Naive thymus-derived CD4-positive, alpha-beta T cell (primary cell): ENCODE measurements at regions not wholly inside any gene's neighbourhood (a gene's known extent, or its start where the extent isn't known, plus 50 kb on each side); places are given as distances from the start of the nearest gene placed in this dataset.

Experiments used
- ATAC-seq: fragments of 150-1000 bp; cut with Tn5 transposase; 2 replicates; pipeline ENCODE4 v1.10.0; 2021; ENCODE audit warnings: mild to moderate bottlenecking, moderate library complexity
- CTCF ChIA-PET: fragments of 350-600 bp; sonication (Branson Sonifier 250); formaldehyde crosslinking; loops from one replicate; lab custom pipeline; 2021; ENCODE audit warnings: antibody characterized with exemption; lab: Charles Lee
- POLR2A ChIA-PET: fragments of 350-600 bp; sonication (Branson Sonifier 250); formaldehyde crosslinking; loops from one replicate; lab custom pipeline; 2021; ENCODE audit warnings: antibody characterized with exemption, inconsistent platforms; lab: Charles Lee
- DNase-seq, 9 donors: peaks; one replicate each; pipeline versions ENCODE4 v3.0.0 to v3.0.0-alpha.2; 2020 to 2022; ENCODE audit warnings: mixed read lengths in 1 of 9
- H3K27ac ChIP-seq: one replicate; pipeline ENCODE4 v1.7.0; 2013; ENCODE audit warnings: mild to moderate bottlenecking, low read depth, low read length, moderate library complexity
- H3K27me3 ChIP-seq, 2 donors: one replicate each; pipeline ENCODE4 v1.7.0; 2013; ENCODE audit warnings: low read length in 2 of 2, mild to moderate bottlenecking in 2 of 2, moderate library complexity in 2 of 2; ENCODE audit not compliant: control insufficient read depth in 2 of 2, insufficient read depth in 2 of 2
- H3K36me3 ChIP-seq, 3 experiments: 1 replicate in 2 of 3; 2 replicates in 1 of 3; pipeline ENCODE4 v1.7.0; 2013; ENCODE audit warnings: low read length in 3 of 3, mild to moderate bottlenecking in 3 of 3, moderate library complexity in 1 of 3; ENCODE audit not compliant: insufficient read depth in 3 of 3, control insufficient read depth in 2 of 3
- H3K4me1 ChIP-seq, 2 donors: one replicate each; pipeline ENCODE4 v1.7.0; 2013; ENCODE audit warnings: low read length in 2 of 2, mild to moderate bottlenecking in 2 of 2, moderate library complexity in 1 of 2; ENCODE audit not compliant: control insufficient read depth in 2 of 2, insufficient read depth in 2 of 2
- H3K4me3 ChIP-seq: 2 replicates; pipeline ENCODE4 v1.7.0; 2013; ENCODE audit warnings: mild to moderate bottlenecking, low read length
- H3K9me3 ChIP-seq, 3 experiments: 1 replicate in 2 of 3; 2 replicates in 1 of 3; pipeline ENCODE4 v1.7.0; 2013; ENCODE audit warnings: low read length in 3 of 3; ENCODE audit not compliant: control insufficient read depth in 2 of 3
- H3K27ac Mint-ChIP-seq, 9 donors: one replicate each; pipeline ENCODE4 v1.8.0; 2020 to 2022; ENCODE audit warnings: mixed read lengths in 9 of 9, mild to moderate bottlenecking in 8 of 9, moderate library complexity in 5 of 9, inconsistent platforms in 2 of 9
- H3K27me3 Mint-ChIP-seq, 5 donors: one replicate each; pipeline ENCODE4 v1.8.0; 2021 to 2022; ENCODE audit warnings: mixed read lengths in 5 of 5, mild to moderate bottlenecking in 1 of 5
- H3K36me3 Mint-ChIP-seq, 5 donors: one replicate each; pipeline ENCODE4 v1.8.0; 2020 to 2022; ENCODE audit warnings: mixed read lengths in 5 of 5, mild to moderate bottlenecking in 3 of 5, inconsistent platforms in 1 of 5
- H3K4me1 Mint-ChIP-seq, 7 donors: one replicate each; pipeline ENCODE4 v1.8.0; 2020 to 2022; ENCODE audit warnings: mixed read lengths in 7 of 7, mild to moderate bottlenecking in 3 of 7, inconsistent platforms in 1 of 7
- H3K4me3 Mint-ChIP-seq, 10 donors: one replicate each; pipeline ENCODE4 v1.8.0; 2020 to 2022; ENCODE audit warnings: mild to moderate bottlenecking in 10 of 10, mixed read lengths in 10 of 10, moderate library complexity in 6 of 10, inconsistent platforms in 2 of 10
- H3K9me3 Mint-ChIP-seq, 11 donors: one replicate each; pipeline ENCODE4 v1.8.0; 2020 to 2022; ENCODE audit warnings: mixed read lengths in 11 of 11, mild to moderate bottlenecking in 4 of 11, inconsistent platforms in 1 of 11, moderate library complexity in 1 of 11
- intact Hi-C, 2 donors: fragments of 100-400 bp; cut with micrococcal nuclease; formaldehyde crosslinking; loops; one replicate each; pipeline ENCODE4 v1.15.1; 2023

DNA sequence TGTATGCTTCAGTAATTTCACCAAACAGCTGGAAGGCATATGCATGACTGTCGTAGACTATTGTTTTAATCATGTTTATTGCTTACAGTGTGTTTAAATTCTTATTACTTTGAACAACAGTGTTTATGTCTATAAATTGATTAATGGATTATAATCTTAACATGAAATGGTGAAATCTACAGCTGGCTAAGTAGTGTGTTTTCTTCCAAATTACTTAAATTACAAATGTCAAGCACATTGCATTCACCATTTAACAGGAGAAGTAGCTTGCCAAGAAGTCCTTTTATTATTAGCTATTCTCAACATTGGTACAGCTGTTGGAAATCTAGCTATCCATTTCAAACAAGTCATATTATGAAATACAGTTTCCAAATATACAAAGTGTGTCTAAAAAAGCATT, 849.3 kb upstream of the PCDH10 start:
- no peaks in the 10 kb centered on the region for H3K36me3 Mint-ChIP-seq
- peaks cover 0 to 3% (median 0%) of the 10 kb centered on the region in 7 donors for H3K4me1 Mint-ChIP-seq
- no peak for ATAC-seq
- intact Hi-C loops, result no loop called here
- Histone ChIP-seq H3K4me3 (no peak overlapping the region), H3K4me1 (no peaks in the 10 kb centered on the region), H3K27ac (no peak overlapping the region), H3K36me3 (no peaks in the 10 kb centered on the region), H3K9me3 (no peaks in the 10 kb centered on the region), H3K27me3 (no peaks in the 10 kb centered on the region)
- no peak overlapping the region for H3K4me3 Mint-ChIP-seq
- DNase-seq, result no peak
- peaks cover 0 to 7% (median 0%) of the 10 kb centered on the region in 11 donors for H3K9me3 Mint-ChIP-seq
- ChIA-PET CTCF (no interaction called here), POLR2A (no interaction called here)
- no peak overlapping the region for H3K27ac Mint-ChIP-seq
- H3K27me3 Mint-ChIP-seq, result no peaks in the 10 kb centered on the region

DNA sequence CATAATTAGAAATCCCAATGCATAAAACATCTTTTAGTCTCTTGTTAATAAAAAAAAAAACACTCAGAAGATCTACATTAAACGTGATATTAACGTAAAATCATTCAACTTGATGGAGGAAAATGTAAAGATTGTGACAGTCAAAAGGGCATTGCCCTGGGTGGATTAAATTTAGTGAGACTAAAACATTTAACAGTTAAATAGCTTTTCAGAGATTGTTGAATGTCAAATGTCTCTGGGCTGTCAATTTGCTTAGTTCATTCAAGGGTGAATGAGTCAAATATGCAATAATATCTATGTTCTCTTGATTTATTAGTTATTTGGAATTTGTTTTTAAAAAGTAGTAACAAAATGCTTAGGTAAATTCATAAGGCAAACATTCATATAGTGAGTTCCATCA, 836.6 kb upstream of the PCDH10 start:
- H3K27ac Mint-ChIP-seq, result no peak overlapping the region
- CTCF ChIA-PET, result no interaction called here
- no peaks in the 10 kb centered on the region for H3K36me3 ChIP-seq
- DNase-seq, result no peak
- no peak for ATAC-seq
- H3K27me3 ChIP-seq, result no peaks in the 10 kb centered on the region
- no peaks in the 10 kb centered on the region for H3K4me1 ChIP-seq
- H3K27ac ChIP-seq, result no peak overlapping the region
- H3K9me3 Mint-ChIP-seq, result peaks cover 0 to 7% (median 0%) of the 10 kb centered on the region in 11 donors
- POLR2A ChIA-PET, result no interaction called here
- no peaks in the 10 kb centered on the region for H3K9me3 ChIP-seq
- no peaks in the 10 kb centered on the region for H3K4me1 Mint-ChIP-seq
- no peaks in the 10 kb centered on the region for H3K27me3 Mint-ChIP-seq
- H3K36me3 Mint-ChIP-seq, result no peaks in the 10 kb centered on the region
- no peak overlapping the region for H3K4me3 Mint-ChIP-seq
- intact Hi-C loops, result no loop called here
- H3K4me3 ChIP-seq, result no peak overlapping the region

DNA sequence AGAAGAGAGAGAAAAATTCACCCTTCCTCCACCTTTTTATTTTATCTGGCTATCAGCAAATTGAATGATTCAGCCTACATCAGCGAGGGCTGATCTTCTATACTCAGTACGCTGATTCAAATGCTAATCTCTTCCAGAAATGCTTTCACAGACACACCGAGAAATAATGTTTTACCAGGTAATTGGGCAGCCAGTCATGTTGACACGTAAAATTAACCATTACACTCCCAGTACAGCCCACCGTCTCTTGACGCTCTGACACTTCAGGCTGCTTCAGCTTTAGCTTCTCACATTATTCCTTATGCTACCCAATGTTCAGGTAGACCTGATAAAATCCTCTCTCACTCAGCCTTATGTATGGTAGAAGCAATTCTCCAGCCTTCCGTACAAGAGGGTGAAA, 835.2 kb upstream of the PCDH10 start:
- Mint-ChIP-seq H3K27me3 (no peaks in the 10 kb centered on the region), H3K4me1 (no peaks in the 10 kb centered on the region), H3K36me3 (no peaks in the 10 kb centered on the region), H3K27ac (no peak overlapping the region), H3K4me3 (no peak overlapping the region), H3K9me3 (peaks cover 0 to 5% (median 0%) of the 10 kb centered on the region in 11 donors)
- ATAC-seq, result no peak
- H3K27ac ChIP-seq, result no peak overlapping the region
- ChIA-PET CTCF (no interaction called here), POLR2A (no interaction called here)
- no peaks in the 10 kb centered on the region for H3K4me1 ChIP-seq
- H3K4me3 ChIP-seq, result no peak overlapping the region
- H3K9me3 ChIP-seq, result no peaks in the 10 kb centered on the region
- H3K36me3 ChIP-seq, result no peaks in the 10 kb centered on the region
- H3K27me3 ChIP-seq, result no peaks in the 10 kb centered on the region
- no peak for DNase-seq
- intact Hi-C loops, result no loop called here

DNA sequence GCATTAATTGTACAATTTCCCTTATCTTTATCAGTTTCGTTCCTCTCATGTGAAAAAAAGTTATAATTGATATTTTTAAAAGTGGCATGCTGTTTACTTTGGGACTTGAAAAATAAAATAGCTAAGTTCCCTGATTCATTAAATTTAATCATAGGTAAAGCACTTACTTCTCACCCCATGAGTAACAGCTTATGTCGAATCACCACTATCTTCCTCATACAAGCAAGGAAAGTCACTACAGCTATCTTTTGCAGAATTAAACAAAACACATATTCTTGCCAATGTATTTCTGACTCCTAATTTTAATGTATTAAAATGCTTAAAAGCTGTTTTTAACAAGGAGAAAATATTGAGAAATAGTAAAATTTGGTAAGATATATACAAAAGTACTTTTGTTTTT, 832.4 kb upstream of the PCDH10 start:
- CTCF ChIA-PET, result interaction anchor here (0.5 kb wide), 1 partner anchor 47 kb away, joined by 4 read pairs; no protein-coding TSS in a partner anchor
- H3K4me1 Mint-ChIP-seq, result no peaks in the 10 kb centered on the region
- Histone ChIP-seq H3K4me3 (no peak overlapping the region), H3K27me3 (no peaks in the 10 kb centered on the region), H3K9me3 (no peaks in the 10 kb centered on the region), H3K4me1 (no peaks in the 10 kb centered on the region), H3K36me3 (no peaks in the 10 kb centered on the region), H3K27ac (no peak overlapping the region)
- POLR2A ChIA-PET, result no interaction called here
- no peak overlapping the region for H3K27ac Mint-ChIP-seq
- no peaks in the 10 kb centered on the region for H3K36me3 Mint-ChIP-seq
- DNase-seq (no peak), ATAC-seq (no peak)
- no peak overlapping the region for H3K4me3 Mint-ChIP-seq
- H3K9me3 Mint-ChIP-seq, result peaks cover 0 to 5% (median 2%) of the 10 kb centered on the region in 11 donors
- no peaks in the 10 kb centered on the region for H3K27me3 Mint-ChIP-seq
- intact Hi-C loops, result no loop called here

DNA sequence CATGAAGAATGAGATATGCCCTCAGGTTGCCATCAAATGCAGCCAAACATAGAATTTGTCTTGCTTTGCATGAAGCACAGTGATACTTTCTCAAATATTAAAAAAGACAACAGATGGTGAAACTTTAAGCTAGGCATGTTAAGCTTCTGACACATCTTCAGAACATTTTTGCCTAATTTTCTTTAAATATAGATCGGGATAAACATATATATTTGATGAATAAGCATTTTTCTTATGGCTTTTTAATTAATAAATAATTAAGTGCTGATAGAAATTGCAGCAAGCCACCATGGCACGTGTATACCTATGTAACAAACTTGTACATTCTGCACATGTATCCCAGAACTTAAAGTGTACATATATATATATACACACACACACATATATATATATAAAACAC, 831.2 kb upstream of the PCDH10 start:
- no peak overlapping the region for H3K4me3 Mint-ChIP-seq
- H3K27ac ChIP-seq, result no peak overlapping the region
- ChIA-PET POLR2A (no interaction called here), CTCF (no interaction called here)
- intact Hi-C loops, result no loop called here
- H3K27me3 Mint-ChIP-seq, result no peaks in the 10 kb centered on the region
- no peak for DNase-seq
- no peak overlapping the region for H3K27ac Mint-ChIP-seq
- H3K36me3 ChIP-seq, result no peaks in the 10 kb centered on the region
- no peak overlapping the region for H3K4me3 ChIP-seq
- no peaks in the 10 kb centered on the region for H3K36me3 Mint-ChIP-seq
- no peaks in the 10 kb centered on the region for H3K9me3 ChIP-seq
- no peaks in the 10 kb centered on the region for H3K4me1 Mint-ChIP-seq
- H3K27me3 ChIP-seq, result no peaks in the 10 kb centered on the region
- ATAC-seq, result no peak
- H3K9me3 Mint-ChIP-seq, result peaks cover 0 to 5% (median 3%) of the 10 kb centered on the region in 11 donors
- H3K4me1 ChIP-seq, result no peaks in the 10 kb centered on the region

DNA sequence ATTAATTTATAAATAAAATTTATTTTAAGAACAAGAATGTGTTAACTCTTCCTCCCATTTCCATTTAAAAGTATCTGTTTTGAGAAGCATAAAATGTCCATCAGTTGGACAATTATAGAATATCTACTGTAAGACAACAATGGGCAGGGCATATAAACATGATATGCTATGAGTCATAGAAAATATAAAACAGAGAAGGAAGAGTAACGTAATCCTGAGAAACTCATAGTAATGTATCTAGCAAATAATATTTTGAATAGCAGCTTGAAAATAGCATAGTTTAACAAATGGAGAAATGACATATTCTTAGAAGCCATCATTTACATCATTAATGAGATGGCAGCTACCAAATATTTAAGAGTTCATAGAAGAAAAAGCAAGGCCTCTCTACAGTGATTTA, 820.3 kb upstream of the PCDH10 start:
- Histone ChIP-seq H3K4me1 (no peaks in the 10 kb centered on the region), H3K9me3 (no peaks in the 10 kb centered on the region), H3K4me3 (no peak overlapping the region), H3K27me3 (no peaks in the 10 kb centered on the region), H3K36me3 (no peaks in the 10 kb centered on the region), H3K27ac (no peak overlapping the region)
- Mint-ChIP-seq H3K9me3 (peaks cover 0 to 7% (median 3%) of the 10 kb centered on the region in 11 donors), H3K27ac (no peak overlapping the region), H3K27me3 (no peaks in the 10 kb centered on the region), H3K4me1 (no peaks in the 10 kb centered on the region), H3K4me3 (no peak overlapping the region), H3K36me3 (no peaks in the 10 kb centered on the region)
- intact Hi-C loops, result no loop called here
- no peak for ATAC-seq
- ChIA-PET CTCF (no interaction called here), POLR2A (no interaction called here)
- no peak for DNase-seq

DNA sequence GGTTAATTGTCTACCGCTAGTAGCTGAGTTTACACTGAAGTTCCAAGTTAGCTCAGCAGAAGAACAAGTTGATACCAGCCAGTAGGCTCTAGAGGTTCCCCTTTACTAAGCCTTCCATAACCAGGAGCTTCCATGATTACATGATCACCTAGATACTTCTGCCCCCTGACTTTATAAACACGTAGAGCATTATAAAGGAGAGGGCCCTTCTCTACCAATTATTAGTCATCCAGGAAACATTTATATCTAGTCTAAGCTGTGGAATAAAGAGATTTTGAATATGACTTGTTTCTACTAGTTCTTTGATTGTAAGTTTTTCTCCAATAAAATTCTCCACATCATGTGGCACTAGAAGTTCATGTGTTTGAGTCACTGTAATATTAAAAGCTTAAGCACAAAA, 818.1 kb upstream of the PCDH10 start:
- Histone ChIP-seq H3K27ac (no peak overlapping the region), H3K27me3 (no peaks in the 10 kb centered on the region), H3K36me3 (no peaks in the 10 kb centered on the region), H3K4me3 (no peak overlapping the region), H3K4me1 (no peaks in the 10 kb centered on the region), H3K9me3 (no peaks in the 10 kb centered on the region)
- Mint-ChIP-seq H3K36me3 (no peaks in the 10 kb centered on the region), H3K9me3 (peaks cover 0 to 7% (median 3%) of the 10 kb centered on the region in 11 donors), H3K4me3 (no peak overlapping the region), H3K27me3 (no peaks in the 10 kb centered on the region), H3K4me1 (no peaks in the 10 kb centered on the region), H3K27ac (no peak overlapping the region)
- DNase-seq (no peak), ATAC-seq (no peak)
- intact Hi-C loops, result no loop called here
- CTCF ChIA-PET, result no interaction called here
- POLR2A ChIA-PET, result no interaction called here
